Pancreas (tissue), 10 donors: ENCODE measurements at regions not wholly inside any gene's neighbourhood (a gene's known extent, or its start where the extent isn't known, plus 50 kb on each side); places are given as distances from the start of the nearest gene placed in this dataset.

ENCODE experiments used
- ATAC-seq, 4 donors: fragments of 200-7000 bp; cut with Tn5 transposase; one replicate each; pipeline versions ENCODE4 v1.8.0 to v1.9.1; 2020; ENCODE audit warnings: mild to moderate bottlenecking in 4 of 4, moderate library complexity in 4 of 4
- DNase-seq, 6 donors: peaks; one replicate each; pipeline ENCODE4 v3.0.0-alpha.2; 2020
- FAIRE-seq: peaks from 2 replicates; lab custom pipeline; 2012; peaks lifted over from hg19 to GRCh38; lab: Jason Lieb, UNC
- H3K27ac ChIP-seq, 4 donors: fragments of 200-600 bp; sonication (generic); 1 replicate in 3 of 4; 2 replicates in 1 of 4; pipeline versions ENCODE4 v1.5.0 to v1.8.0; 2020
- H3K27me3 ChIP-seq, 4 donors: fragments of 200-600 bp; one replicate each; pipeline ENCODE4 v1.8.0; 2021
- H3K36me3 ChIP-seq, 3 donors: fragments of 200-600 bp; sonication (generic) in 1 of 3; one replicate each; pipeline versions ENCODE4 v1.5.0 to v1.8.0; 2020 to 2021
- H3K4me1 ChIP-seq, 3 donors: fragments of 200-600 bp; one replicate each; pipeline ENCODE4 v1.8.0; 2021
- H3K4me3 ChIP-seq, 4 donors: fragments of 200-600 bp; sonication (generic) in 2 of 4; one replicate each; pipeline versions ENCODE4 v1.5.0 to v1.8.0; 2020 to 2021
- H3K9me3 ChIP-seq, 4 donors: fragments of 200-600 bp; one replicate each; pipeline ENCODE4 v1.8.0; 2021
- CTCF ChIP-seq, 4 donors: fragments of 200-600 bp; sonication (generic) in 3 of 4; IDR thresholded peaks; one replicate each; pipeline versions ENCODE4 v1.5.0 to v1.8.0; 2021; ENCODE audit warnings: antibody characterized with exemption in 4 of 4
- WGBS, 2 donors: extraction: QIAGEN DNeasy Blood & Tissue Kit; methylation state at CpG; one replicate each; pipeline ENCODE4 v1.1.7; 2013; 5-methylcytosine and 5-hydroxymethylcytosine counted together
- intact Hi-C, 3 donors: fragments of 100-400 bp; cut with DNase I; formaldehyde crosslinking; loops; one replicate each; pipeline versions ENCODE4 v1.11.1 to v1.14.2; 2022
- donor health status: healthy with polysubstance abuse.
- donor health status: DM: no; HTN: no; CAD: no; lungs with moderate emphysema.
- donor health status: DM: no; HTN: no; CAD: no.
- donor health status: control.
- donor health status: control.
- donor health status: Bipolar disorder and iron deficiency.
- donor health status: DM: yes; HTN: yes; CAD: no.
- donor health status: DM: no; HTN: no; CAD: no.
- donor health status: DM: no; HTN: no; CAD: no.
- donor health status: DM: yes; HTN: yes; CAD: no.

DNA sequence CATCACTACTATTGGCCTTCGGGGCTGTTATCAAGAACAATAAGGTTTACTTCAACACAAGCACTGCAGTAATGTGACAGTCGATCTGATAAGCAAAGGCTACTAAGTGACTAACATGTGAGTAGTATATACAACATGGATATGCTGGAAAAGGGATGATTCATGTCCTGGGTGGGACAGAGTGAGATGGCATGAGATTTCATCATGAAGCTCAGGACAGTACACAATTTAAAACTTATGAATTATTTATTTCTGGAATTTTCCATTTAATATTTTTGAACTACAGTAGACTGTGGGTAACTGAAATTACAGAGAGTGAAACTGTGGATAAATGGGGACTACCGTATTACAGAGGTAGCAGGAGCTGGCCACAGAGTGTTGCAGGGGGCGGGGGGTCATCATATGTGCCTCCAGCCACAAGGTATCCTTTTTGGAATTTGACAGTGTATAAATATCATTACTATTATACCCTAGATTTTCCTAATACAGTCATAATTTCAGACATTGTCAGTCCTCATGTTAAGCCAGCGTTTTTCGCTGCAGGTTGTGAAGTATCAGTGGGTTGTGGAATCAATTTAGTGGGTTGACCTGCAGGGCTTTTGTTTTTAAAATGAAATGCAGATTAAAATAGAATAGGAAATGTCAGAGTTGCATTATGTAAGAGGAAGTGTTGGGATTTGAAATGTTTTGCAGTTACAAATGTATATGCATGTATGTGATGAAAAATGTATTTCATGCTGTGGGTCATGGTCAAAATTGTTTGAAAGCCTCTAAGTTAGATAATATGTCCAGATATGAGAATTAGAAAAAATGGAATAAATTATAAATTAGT lies 148.0 kb upstream of the NUDT4 start:
- no peak for FAIRE-seq
- intact Hi-C loops: no loop called here
- no peak for TF ChIP-seq CTCF (IDR thresholded peaks at IDR 0.05)
- no peak for ATAC-seq
- no peaks in the 10 kb centered on the region for H3K9me3 ChIP-seq
- no peak overlapping the region for H3K4me3 ChIP-seq
- H3K4me1 ChIP-seq: no peaks in the 10 kb centered on the region
- WGBS, 2 donors: 67 to 70% methylated on average over 6 of the region's 6 CpGs
- H3K27ac ChIP-seq: no peak overlapping the region
- no peaks in the 10 kb centered on the region for H3K36me3 ChIP-seq
- no peak for DNase-seq
- no peaks in the 10 kb centered on the region for H3K27me3 ChIP-seq

DNA sequence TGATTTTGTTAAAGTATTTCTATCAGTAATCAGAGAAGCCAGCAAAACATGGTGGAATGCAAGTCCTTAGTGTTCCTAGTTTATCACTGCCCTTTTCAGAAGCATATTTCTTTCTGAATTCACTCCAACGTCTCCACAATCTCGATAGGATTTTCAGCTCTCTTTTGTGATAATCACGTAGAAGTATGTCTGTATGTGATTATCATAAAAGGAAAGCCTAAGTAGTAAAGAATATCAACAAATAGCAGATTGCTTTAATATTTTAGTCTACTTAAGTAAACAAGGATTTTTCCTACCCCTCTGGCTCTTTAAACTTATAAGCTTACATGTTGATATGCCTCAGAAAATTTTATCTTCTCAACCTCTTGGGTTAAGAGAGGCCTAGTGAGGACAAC lies 147.4 kb upstream of the NUDT4 start:
- H3K4me3 ChIP-seq: no peak overlapping the region
- H3K36me3 ChIP-seq: no peaks in the 10 kb centered on the region
- no peak for TF ChIP-seq CTCF (IDR thresholded peaks at IDR 0.05)
- no peak for ATAC-seq
- no peaks in the 10 kb centered on the region for H3K27me3 ChIP-seq
- FAIRE-seq: no peak
- H3K27ac ChIP-seq: no peak overlapping the region
- 43 to 51% methylated on average over 3 of the region's 3 CpGs for WGBS, 2 donors
- intact Hi-C loops: no loop called here
- H3K9me3 ChIP-seq: no peaks in the 10 kb centered on the region
- no peaks in the 10 kb centered on the region for H3K4me1 ChIP-seq
- no peak for DNase-seq

GRCh38 chr12:93231938-93232337 lies 145.8 kb upstream of the NUDT4 start:
- TF ChIP-seq CTCF (IDR thresholded peaks at IDR 0.05): no peak
- ATAC-seq (no peak), DNase-seq (no peak)

GRCh38 chr12:93234641-93235040 lies 143.1 kb upstream of the NUDT4 start:
- TF ChIP-seq CTCF (IDR thresholded peaks at IDR 0.05): no peak
- H3K4me3 ChIP-seq: no peak overlapping the region
- H3K9me3 ChIP-seq: no peaks in the 10 kb centered on the region
- 9 to 10% methylated on average over 1 of the region's 1 CpG for WGBS, 2 donors
- DNase-seq (peak in 2 of 6 donors; percentile 23 to 57), FAIRE-seq (no peak), ATAC-seq (peak; percentile 32 to 86 (median 65))
- no peak overlapping the region for H3K27ac ChIP-seq
- intact Hi-C loops: no loop called here
- H3K27me3 ChIP-seq: no peaks in the 10 kb centered on the region
- H3K36me3 ChIP-seq: no peaks in the 10 kb centered on the region
- no peaks in the 10 kb centered on the region for H3K4me1 ChIP-seq

More at GRCh38 chr12:93231938-93232337, 145.8 kb upstream of the NUDT4 start:
- intact Hi-C loops: no loop called here
- H3K27ac ChIP-seq: no peak overlapping the region
- no peaks in the 10 kb centered on the region for H3K36me3 ChIP-seq
- H3K4me1 ChIP-seq: no peaks in the 10 kb centered on the region
- WGBS, 2 donors: 82 to 90% methylated on average over 6 of the region's 6 CpGs
- no peak overlapping the region for H3K4me3 ChIP-seq
- no peak for FAIRE-seq
- H3K27me3 ChIP-seq: no peaks in the 10 kb centered on the region
- no peaks in the 10 kb centered on the region for H3K9me3 ChIP-seq

DNA sequence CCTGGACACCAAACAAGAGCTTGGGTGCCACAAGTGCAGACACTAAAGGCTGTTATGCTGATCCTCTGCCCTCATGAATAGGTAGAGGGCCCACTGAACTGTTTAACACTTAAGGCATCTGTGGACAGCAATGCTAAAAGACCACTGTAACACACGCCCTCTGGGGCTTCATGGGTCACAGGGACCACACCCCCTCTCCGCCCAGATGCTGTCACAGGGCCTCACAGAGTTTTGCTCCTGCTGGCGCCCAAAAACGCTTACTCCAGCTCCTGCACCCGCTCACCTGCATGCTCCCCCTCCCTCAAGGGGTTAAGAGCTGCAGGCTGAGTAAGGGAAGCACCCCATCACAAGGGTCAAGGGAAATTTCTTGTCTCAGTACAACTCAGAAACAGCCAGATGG lies 141.8 kb upstream of the NUDT4 start:
- Histone ChIP-seq H3K27ac (no peak overlapping the region), H3K4me3 (no peak overlapping the region), H3K9me3 (no peaks in the 10 kb centered on the region), H3K4me1 (no peaks in the 10 kb centered on the region), H3K36me3 (no peaks in the 10 kb centered on the region), H3K27me3 (no peaks in the 10 kb centered on the region)
- intact Hi-C loops: no loop called here
- WGBS, 2 donors: 92 to 94% methylated on average over 5 of the region's 5 CpGs
- FAIRE-seq (no peak), DNase-seq (no peak), ATAC-seq (no peak)
- no peak for TF ChIP-seq CTCF (IDR thresholded peaks at IDR 0.05)
